Fibroblast of skin of scalp (primary cell): ENCODE measurements at regions not wholly inside any gene's neighbourhood (a gene's known extent, or its start where the extent isn't known, plus 50 kb on each side); places are given as distances from the start of the nearest gene placed in this dataset.
"Not testable (repeated sequence)": the region's sequence is repeated elsewhere in the genome, so short reads cannot be mapped to it uniquely, and the experiment has no call there.

Experiments used
- DNase-seq: peaks from one replicate; pipeline ENCODE4 v3.0.0-alpha.2; 2013

GRCh38 chr6:68054756-68055155 is 580.3 kb upstream of the ADGRB3 start:
- peak; percentile 79 for DNase-seq

GRCh38 chr6:68053805-68054373 is 581.2 kb upstream of the ADGRB3 start:
- DNase-seq, result no peak

- no peak for DNase-seq
These were observed 582.8 kb upstream of the ADGRB3 start for GRCh38 chr6:68052234-68052633.

GRCh38 chr6:68049562-68049961 is 585.5 kb upstream of the ADGRB3 start:
- no peak for DNase-seq

- DNase-seq, result no peak
These were observed 588.3 kb upstream of the ADGRB3 start for GRCh38 chr6:68046756-68047155.

GRCh38 chr6:68046302-68046701 is 588.8 kb upstream of the ADGRB3 start:
- DNase-seq, result no peak

GRCh38 chr6:68045193-68045592 is 589.9 kb upstream of the ADGRB3 start:
- DNase-seq, result no peak

GRCh38 chr6:68044264-68044663 is 590.8 kb upstream of the ADGRB3 start:
- DNase-seq, result no peak

GRCh38 chr6:68043122-68043398 is 592.0 kb upstream of the ADGRB3 start:
- DNase-seq, result no peak

GRCh38 chr6:68042339-68043121 is 592.6 kb upstream of the ADGRB3 start:
- DNase-seq, result no peak

GRCh38 chr6:68040780-68041179 is 594.3 kb upstream of the ADGRB3 start:
- DNase-seq, result no peak

GRCh38 chr6:68040312-68040778 is 594.7 kb upstream of the ADGRB3 start:
- no peak for DNase-seq

GRCh38 chr6:68039641-68040311 is 595.3 kb upstream of the ADGRB3 start:
- DNase-seq, result no peak

- no peak for DNase-seq
These were observed 596.2 kb upstream of the ADGRB3 start for GRCh38 chr6:68038815-68039408.

- DNase-seq, result no peak
These were observed 602.9 kb upstream of the ADGRB3 start for GRCh38 chr6:68032217-68032616.

- DNase-seq, result no peak
These were observed 604.0 kb upstream of the ADGRB3 start for GRCh38 chr6:68031054-68031453.

GRCh38 chr6:68026483-68026882 is 608.6 kb upstream of the ADGRB3 start:
- no peak for DNase-seq

GRCh38 chr6:68025764-68026163 is 609.3 kb upstream of the ADGRB3 start:
- DNase-seq, result no peak

- DNase-seq, result no peak
These were observed 610.4 kb upstream of the ADGRB3 start for GRCh38 chr6:68024570-68025269.

GRCh38 chr6:68022968-68023367 is 612.1 kb upstream of the ADGRB3 start:
- not testable (repeated sequence) for DNase-seq

GRCh38 chr6:68013780-68014515 is 621.1 kb upstream of the ADGRB3 start:
- DNase-seq, result peak; percentile 2

GRCh38 chr6:68012822-68013221 is 622.3 kb upstream of the ADGRB3 start:
- no peak for DNase-seq
